GM12892 (cell line): ENCODE measurements at regions not wholly inside any gene's neighbourhood (a gene's known extent, or its start where the extent isn't known, plus 50 kb on each side); places are given as distances from the start of the nearest gene placed in this dataset.

Experiments used
- DNase-seq: peaks from one replicate; pipeline ENCODE4 v3.0.0; 2011; ENCODE audit not compliant: insufficient read length
- FAIRE-seq: peaks from 2 replicates; lab custom pipeline; 2011; peaks lifted over from hg19 to GRCh38; lab: Jason Lieb, UNC
- POLR2A ChIP-seq: IDR thresholded peaks from 2 replicates; pipeline ENCODE4 v1.6.1; 2011; ENCODE audit warnings: low read depth, low read length, control low read depth
- POLR2AphosphoS5 ChIP-seq: IDR thresholded peaks from 2 replicates; pipeline ENCODE4 v1.6.1; 2011; ENCODE audit warnings: low read depth, low read length, control low read depth
- TAF1 ChIP-seq: IDR thresholded peaks from 2 replicates; pipeline ENCODE4 v1.6.1; 2011; ENCODE audit warnings: low read depth, mild to moderate bottlenecking, control low read depth, low read length, borderline replicate concordance

DNA sequence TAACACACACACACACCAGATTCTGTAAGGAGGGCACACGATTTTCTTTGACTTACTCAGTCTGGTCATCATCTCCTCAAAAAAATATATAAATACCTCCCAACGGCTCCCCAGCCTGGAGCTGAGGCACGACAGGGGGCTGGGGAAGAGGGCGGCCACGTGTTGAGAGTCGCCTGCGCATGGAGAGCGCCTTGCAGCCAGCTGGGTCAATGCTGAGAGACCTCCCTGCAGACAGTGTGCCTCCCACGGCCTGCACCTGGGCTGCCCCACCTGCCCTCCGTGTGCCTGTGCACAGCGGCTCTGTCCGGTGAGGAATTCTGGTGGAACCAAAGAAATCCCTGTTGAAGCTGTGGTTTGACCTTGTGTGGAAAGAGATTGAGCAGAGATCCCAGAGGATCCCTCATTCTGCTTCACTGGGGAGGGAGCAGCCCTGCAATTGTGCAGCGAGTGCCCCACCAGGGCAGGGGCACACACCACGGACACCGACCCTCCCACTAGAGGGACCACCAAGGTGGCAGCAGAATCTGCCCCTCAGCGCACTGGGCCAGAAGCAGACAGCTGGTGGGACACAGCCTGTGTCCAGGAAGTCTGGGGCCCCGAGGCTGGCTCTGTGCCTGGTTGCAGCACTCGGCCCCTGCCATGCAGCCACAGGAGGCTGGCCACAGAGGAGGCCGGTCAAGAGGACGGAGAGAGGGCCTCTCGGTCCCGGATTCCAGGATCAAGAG is 150.5 kb upstream of the PPP2R2D start:
- FAIRE-seq (no peak), DNase-seq (no peak)
- TF ChIP-seq POLR2AphosphoS5 = no peak
- no peak for TF ChIP-seq POLR2A
- TF ChIP-seq TAF1 = no peak

GRCh38 chr10:131750973-131751826 is 149.6 kb upstream of the PPP2R2D start:
- DNase-seq = no peak
- no peak for FAIRE-seq
- TF ChIP-seq POLR2A (no peak), TAF1 (no peak), POLR2AphosphoS5 (no peak)

DNA sequence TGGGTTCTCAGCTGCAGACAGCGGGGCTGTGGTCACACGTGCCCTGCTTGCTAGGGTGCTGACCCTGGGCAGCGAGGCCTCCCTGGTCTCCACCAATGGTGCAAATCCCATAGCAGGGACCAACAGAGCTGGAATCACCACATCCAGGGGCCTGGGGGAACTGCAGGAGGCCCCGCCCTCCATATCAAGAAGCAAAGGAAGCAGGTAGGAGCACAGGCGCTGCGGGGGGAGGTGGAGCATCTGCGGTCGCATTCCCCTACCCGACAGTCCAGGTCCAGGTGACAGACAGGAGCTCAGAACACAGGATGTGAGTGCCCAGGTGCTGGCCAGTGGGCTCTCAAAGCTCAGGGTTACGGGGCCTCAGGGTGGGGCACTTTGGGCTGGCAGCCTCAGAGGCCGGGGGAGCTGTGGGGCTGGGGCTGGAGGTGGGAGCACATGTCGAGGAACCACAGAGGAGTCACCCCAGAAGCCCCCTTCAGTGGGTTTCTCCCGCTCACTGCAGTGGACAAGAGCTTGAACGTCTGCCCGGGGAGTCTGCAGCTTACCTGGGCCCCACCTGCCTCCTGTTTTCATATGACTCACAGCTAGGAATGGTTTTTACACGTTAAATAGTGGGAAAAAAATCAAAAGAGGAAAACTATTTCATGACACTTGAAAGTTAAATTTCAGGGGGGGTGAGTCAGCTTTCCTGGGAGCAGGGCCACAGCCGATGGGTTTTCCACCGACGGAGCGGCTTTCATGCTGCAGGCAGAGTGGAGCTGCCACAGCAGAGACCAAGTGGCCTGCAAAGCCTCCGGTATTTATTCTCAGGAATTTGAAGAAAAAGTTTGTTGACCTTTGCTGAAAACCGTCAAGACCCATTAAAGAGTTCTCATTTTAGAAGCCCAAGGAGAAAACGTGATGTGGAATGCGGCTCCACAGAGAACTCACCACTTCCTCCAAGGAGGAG is 148.7 kb upstream of the PPP2R2D start:
- no peak for FAIRE-seq
- TF ChIP-seq TAF1 = no peak
- no peak for DNase-seq

GRCh38 chr10:131753336-131753735 is 147.5 kb upstream of the PPP2R2D start:
- FAIRE-seq = no peak
- TF ChIP-seq POLR2A = no peak
- TF ChIP-seq TAF1 = no peak
- TF ChIP-seq POLR2AphosphoS5 = no peak
- DNase-seq = no peak

DNA sequence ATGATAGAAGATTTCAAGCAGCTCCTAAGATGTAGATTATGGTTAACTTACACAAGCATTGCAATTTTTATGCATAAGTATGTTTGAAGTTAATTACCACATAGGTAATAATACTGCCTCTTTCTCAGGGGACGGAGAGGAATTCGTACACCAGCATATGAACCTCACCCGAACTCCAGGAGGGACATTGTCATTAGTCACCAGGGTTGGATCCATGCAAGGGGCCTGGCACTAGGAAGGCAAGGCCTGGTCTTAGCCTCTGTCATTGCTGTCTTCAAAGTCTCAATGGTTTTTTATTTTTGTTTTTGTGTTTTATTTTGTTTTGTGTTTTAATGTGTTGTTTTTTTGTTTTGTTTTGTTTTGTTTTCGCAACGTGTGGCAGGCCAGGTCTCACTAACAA is 145.6 kb upstream of the PPP2R2D start:
- FAIRE-seq (no peak), DNase-seq (no peak)
- no peak for TF ChIP-seq POLR2A

GRCh38 chr10:131757285-131758058 is 143.3 kb upstream of the PPP2R2D start:
- DNase-seq = no peak
- TF ChIP-seq POLR2AphosphoS5 (no peak), TAF1 (no peak), POLR2A (no peak)
- no peak for FAIRE-seq

DNA sequence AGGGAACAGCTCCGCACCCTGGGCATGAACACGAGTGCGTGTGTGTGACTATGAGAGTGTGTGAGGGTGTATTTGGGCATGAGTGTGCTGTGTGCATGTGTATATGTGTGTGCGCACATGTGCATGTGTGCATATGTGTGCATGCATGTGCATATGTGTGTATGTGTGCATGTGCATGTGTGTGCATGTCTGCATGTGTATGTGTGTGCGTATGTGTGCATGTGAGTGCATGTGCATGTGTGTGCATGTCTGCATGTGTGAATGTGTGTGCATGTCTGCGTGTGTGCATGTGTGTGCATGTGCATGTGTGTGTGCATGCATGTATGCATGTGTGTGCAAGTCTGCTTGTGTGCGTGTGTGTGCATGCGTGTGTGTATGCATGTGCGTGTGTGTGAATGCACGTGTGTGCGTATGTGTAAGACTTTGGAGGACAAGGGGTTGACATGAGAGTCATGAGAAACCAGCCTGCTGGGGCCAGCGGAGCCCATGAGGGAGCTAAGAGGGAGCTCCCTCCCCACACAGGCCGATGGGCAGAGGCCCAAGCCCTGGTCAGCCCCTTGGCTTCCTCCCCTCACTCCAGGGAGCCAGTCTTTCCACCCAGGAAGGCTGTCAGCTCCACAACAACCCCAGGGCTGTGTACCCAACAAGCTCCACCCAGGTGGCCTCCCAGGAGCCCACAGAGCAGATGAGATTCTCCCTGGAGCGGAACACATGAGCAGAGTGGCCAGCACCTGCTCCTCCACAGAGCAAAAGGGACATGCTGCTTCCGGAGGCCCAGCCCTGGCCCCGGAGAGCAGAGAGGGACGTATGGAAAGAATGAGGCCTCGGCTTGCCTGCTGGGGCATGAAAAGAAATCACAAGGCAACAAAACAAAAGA is 142.5 kb upstream of the PPP2R2D start:
- DNase-seq (no peak), FAIRE-seq (no peak)
- TF ChIP-seq POLR2AphosphoS5 (no peak), POLR2A (no peak), TAF1 (no peak)

- no peak for FAIRE-seq
- TF ChIP-seq TAF1 = no peak
- DNase-seq = no peak
Observed at GRCh38 chr10:131758939-131759301, 141.9 kb upstream of the PPP2R2D start.

GRCh38 chr10:131759347-131759746 is 141.5 kb upstream of the PPP2R2D start:
- DNase-seq (no peak), FAIRE-seq (no peak)
- TF ChIP-seq TAF1 = no peak
- no peak for TF ChIP-seq POLR2AphosphoS5
- no peak for TF ChIP-seq POLR2A
